ENCODE measurements at regions not wholly inside any gene's neighbourhood (a gene's known extent, or its start where the extent isn't known, plus 50 kb on each side); places are given as distances from the start of the nearest gene placed in this dataset.

DNA sequence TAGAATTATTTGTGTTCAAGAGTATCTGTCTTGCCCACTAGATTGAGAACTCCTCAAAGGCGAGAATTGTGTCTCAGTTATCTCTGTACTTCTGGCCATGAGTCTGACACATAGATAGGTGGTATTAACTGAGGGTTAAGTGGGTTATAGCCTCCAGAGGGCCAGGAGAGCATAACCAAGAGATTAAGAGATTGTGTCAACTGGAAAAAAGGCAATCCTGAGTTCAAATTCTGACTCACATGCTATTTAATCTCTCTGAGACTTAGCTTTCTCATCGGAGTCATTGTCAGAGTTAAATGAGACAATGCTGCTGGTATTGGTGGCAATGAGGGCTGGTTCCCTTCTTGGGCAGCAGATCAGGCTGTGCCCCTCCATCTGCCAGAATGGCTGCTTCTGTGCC lies 330.9 kb downstream of the TNS1 start:
- H3K4me3 ChIP-seq (ENCODE audit: low read depth, low read length) = no peak overlapping the region
- TF ChIP-seq, protein P1, sequence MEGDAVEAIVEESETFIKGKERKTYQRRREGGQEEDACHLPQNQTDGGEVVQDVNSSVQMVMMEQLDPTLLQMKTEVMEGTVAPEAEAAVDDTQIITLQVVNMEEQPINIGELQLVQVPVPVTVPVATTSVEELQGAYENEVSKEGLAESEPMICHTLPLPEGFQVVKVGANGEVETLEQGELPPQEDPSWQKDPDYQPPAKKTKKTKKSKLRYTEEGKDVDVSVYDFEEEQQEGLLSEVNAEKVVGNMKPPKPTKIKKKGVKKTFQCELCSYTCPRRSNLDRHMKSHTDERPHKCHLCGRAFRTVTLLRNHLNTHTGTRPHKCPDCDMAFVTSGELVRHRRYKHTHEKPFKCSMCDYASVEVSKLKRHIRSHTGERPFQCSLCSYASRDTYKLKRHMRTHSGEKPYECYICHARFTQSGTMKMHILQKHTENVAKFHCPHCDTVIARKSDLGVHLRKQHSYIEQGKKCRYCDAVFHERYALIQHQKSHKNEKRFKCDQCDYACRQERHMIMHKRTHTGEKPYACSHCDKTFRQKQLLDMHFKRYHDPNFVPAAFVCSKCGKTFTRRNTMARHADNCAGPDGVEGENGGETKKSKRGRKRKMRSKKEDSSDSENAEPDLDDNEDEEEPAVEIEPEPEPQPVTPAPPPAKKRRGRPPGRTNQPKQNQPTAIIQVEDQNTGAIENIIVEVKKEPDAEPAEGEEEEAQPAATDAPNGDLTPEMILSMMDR (conservative IDR thresholded peaks at IDR 0.05; ENCODE audit: low read depth, low read length) = no peak
- no peak for DNase-seq (ENCODE audit: low read depth)

DNA sequence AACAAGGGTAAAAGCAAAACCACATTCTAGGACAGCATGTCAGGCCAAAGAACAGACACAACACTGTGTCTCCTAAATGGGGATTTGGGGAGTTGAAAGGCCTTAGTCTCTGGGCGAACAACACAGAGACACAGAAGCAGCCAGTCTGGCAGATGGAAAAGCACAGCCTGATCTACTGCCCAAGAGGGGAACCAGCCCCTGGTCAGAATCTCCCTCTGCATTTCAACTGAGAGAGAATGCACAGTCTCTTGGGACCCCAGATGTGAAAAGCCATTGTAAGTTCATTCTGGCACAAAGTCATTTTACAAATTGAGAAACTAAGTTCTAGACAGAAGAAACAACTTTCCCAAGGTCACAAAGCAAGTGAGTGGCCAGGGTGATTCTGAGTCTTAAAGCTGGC lies 331.7 kb downstream of the TNS1 start:
- TF ChIP-seq, protein P1 (conservative IDR thresholded peaks at IDR 0.05; ENCODE audit: low read depth, low read length) = no peak
- DNase-seq (ENCODE audit: low read depth) = no peak
- H3K4me3 ChIP-seq (ENCODE audit: low read depth, low read length) = no peak overlapping the region

DNA sequence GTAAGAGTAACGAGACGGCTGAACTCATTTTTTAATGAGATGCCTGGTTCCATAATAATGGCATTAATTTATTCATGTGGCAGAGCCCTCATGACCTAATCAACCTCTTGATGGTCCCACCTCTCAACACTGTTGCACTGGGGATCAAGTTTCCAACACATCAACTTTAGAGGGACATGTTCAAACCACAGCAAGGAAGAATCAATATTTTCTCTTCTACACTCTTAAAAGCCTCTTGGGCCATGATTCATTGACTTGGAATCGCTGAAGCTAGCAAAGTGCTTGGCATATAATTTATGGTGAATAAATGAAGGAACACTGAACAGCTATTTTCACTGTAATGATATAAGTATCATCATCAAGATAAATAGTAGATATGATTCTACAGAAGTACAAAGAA lies 333.0 kb downstream of the TNS1 start:
- no peak for DNase-seq (ENCODE audit: low read depth)
- TF ChIP-seq, protein P1 (conservative IDR thresholded peaks at IDR 0.05; ENCODE audit: low read depth, low read length) = no peak
- H3K4me3 ChIP-seq (ENCODE audit: low read depth, low read length) = no peak overlapping the region

DNA sequence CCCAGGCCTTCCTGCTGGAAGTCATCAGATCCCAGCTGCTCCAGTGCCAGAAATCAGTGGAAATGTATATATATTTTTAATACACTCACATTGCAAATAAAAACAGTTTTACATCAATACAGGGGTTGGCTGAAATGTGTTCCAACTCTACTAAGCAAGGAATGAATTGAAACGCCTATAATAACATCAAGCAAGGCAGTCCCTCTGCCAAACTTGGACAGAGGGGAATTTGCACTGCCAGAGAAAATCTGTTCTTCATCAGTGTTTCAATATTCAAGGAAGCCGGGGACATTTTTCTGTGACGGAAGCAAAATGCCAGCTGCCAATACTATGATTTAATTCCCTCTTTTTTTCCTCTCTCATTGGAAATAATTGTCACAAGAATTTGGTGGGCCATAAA lies 335.3 kb downstream of the TNS1 start:
- no peak overlapping the region for H3K4me3 ChIP-seq (ENCODE audit: low read depth, low read length)
- TF ChIP-seq, protein P1 (conservative IDR thresholded peaks at IDR 0.05; ENCODE audit: low read depth, low read length) = no peak
- DNase-seq (ENCODE audit: low read depth) = no peak

DNA sequence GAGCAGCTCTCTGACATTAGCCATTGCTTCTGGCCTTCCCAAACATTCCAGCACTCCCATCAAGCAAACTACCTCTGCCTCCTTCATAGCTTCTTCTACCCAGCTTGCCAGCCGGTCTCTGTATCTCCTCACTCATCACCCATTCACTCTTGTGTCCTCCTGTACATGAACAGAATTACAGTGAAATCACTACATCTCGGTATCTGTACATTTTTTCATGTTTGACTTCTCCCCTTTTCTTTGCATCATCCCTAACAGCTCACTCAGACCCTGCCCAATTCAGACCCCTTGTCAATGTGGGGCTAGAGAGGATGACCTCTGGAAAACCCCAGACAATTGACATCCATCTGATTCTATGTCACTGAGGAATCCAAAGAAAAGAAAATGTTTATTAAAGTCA lies 335.8 kb downstream of the TNS1 start:
- TF ChIP-seq, protein P1 (conservative IDR thresholded peaks at IDR 0.05; ENCODE audit: low read depth, low read length) = no peak
- DNase-seq (ENCODE audit: low read depth) = no peak
- H3K4me3 ChIP-seq (ENCODE audit: low read depth, low read length) = no peak overlapping the region

DNA sequence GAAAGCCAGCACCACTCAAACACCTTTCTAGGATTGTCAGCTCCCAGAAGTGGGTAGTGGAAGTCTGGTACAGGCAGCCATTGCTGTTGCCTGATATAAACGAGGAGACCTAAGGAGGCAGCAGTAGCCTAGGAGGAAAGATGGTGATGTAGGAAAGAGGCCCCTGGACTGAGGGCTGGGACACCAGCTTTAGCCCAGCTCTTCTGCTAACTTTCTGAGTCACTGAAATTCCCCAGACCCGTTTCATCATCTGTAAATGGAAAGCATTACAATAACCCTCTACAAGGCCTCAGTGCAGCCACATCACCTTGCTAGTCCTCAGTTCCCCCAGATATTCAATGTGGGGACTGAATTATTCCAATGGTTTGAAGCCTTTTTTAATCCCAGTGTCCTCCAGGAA lies 336.5 kb downstream of the TNS1 start:
- TF ChIP-seq, protein P1 (conservative IDR thresholded peaks at IDR 0.05; ENCODE audit: low read depth, low read length) = no peak
- H3K4me3 ChIP-seq (ENCODE audit: low read depth, low read length) = no peak overlapping the region
- no peak for DNase-seq (ENCODE audit: low read depth)

DNA sequence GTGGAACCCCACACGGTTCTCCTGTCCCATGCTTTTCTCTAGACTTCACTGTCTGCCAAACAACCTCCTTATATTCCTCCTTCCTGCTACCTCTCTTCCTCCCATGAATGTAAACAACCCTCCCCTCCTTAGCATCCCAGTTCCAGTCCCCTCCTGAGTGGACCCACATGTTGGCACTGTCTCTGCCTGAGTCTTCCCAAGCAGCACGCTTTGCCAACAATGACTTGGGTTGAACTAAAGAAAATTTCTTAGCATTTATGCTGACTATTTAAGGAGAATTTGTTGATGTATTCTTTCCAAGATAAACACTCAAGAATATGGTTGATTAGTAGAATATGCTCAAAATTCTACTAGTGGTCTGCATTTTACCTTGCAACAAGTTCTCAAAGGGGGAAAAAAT lies 338.0 kb downstream of the TNS1 start:
- no peak overlapping the region for H3K4me3 ChIP-seq (ENCODE audit: low read depth, low read length)
- no peak for DNase-seq (ENCODE audit: low read depth)
- TF ChIP-seq, protein P1 (conservative IDR thresholded peaks at IDR 0.05; ENCODE audit: low read depth, low read length) = no peak

Data from epithelial cell of proximal tubule (primary cell).